ENCODE measurements at regions not wholly inside any gene's neighbourhood (a gene's known extent, or its start where the extent isn't known, plus 50 kb on each side); places are given as distances from the start of the nearest gene placed in this dataset.

DNA sequence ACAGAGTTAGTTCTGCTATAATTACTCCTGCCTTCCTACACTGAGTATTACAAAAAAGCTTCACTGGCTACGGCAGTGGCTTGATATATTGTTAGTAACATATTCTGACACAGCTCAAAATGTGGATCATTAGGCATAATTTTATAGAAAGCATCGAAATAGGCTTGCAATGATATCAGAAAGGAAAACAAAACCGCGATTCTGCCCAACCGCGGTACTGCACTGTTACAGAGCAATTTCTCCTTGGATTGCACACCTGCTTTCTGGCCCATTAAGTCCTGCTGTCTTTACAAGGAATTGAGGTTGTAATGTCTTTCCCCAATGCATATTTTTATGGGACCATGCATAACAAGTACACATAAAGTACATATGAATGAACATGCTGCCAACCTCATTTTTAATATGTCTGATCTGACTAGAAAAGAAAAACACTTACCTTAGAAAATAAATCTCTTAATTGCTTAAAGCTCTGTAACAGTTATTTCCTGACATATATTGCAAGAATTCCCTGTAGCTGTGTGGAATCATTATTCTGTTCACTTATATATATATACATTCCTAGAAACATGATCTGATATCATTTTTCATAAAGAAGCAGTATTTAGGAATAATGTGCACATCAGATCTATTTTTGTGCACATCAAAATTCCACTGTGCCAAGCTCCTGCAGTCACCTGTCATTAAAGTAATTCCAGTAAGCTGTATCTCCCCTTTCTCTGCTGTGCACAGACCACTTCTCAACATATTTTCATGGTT, 763.9 kb downstream of the HACE1 start:
- H3K27me3 Mint-ChIP-seq (ENCODE audit: low read depth, poor library complexity) = no peaks in the 10 kb centered on the region
- peaks cover 6% of the 10 kb centered on the region for H3K9me3 Mint-ChIP-seq
- H3K36me3 Mint-ChIP-seq (ENCODE audit: low read depth) = no peaks in the 10 kb centered on the region
- H3K27ac Mint-ChIP-seq = no peak overlapping the region
- H3K4me1 Mint-ChIP-seq = no peaks in the 10 kb centered on the region
- TF ChIP-seq, protein P1, sequence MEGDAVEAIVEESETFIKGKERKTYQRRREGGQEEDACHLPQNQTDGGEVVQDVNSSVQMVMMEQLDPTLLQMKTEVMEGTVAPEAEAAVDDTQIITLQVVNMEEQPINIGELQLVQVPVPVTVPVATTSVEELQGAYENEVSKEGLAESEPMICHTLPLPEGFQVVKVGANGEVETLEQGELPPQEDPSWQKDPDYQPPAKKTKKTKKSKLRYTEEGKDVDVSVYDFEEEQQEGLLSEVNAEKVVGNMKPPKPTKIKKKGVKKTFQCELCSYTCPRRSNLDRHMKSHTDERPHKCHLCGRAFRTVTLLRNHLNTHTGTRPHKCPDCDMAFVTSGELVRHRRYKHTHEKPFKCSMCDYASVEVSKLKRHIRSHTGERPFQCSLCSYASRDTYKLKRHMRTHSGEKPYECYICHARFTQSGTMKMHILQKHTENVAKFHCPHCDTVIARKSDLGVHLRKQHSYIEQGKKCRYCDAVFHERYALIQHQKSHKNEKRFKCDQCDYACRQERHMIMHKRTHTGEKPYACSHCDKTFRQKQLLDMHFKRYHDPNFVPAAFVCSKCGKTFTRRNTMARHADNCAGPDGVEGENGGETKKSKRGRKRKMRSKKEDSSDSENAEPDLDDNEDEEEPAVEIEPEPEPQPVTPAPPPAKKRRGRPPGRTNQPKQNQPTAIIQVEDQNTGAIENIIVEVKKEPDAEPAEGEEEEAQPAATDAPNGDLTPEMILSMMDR (IDR thresholded peaks at IDR 0.05) = no peak
- no peak overlapping the region for H3K4me3 Mint-ChIP-seq
- DNase-seq = no peak

DNA sequence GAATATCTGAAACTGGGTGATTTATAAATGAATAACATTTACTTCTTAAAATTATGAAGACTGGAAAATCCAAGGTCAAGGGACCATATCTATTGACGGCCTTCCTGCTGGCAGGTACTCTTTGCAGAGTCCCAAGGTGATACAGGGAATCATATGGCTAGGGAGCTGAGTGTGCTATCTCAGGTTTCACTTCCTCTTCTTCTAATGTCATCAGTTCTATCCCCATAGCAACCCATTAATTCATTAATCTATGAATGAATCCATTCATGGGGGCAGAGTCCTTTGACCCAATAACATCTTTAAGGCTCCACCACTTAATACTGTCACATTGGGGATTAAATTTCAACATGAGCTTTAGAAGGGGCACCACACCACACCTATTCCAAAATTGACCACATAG, 772.0 kb downstream of the HACE1 start:
- TF ChIP-seq, protein P1 (IDR thresholded peaks at IDR 0.05) = no peak
- no peaks in the 10 kb centered on the region for H3K4me1 Mint-ChIP-seq
- H3K36me3 Mint-ChIP-seq (ENCODE audit: low read depth) = no peaks in the 10 kb centered on the region
- H3K27me3 Mint-ChIP-seq (ENCODE audit: low read depth, poor library complexity) = peaks cover 4% of the 10 kb centered on the region
- peaks cover 3% of the 10 kb centered on the region for H3K9me3 Mint-ChIP-seq
- DNase-seq = no peak
- no peak overlapping the region for H3K27ac Mint-ChIP-seq
- H3K4me3 Mint-ChIP-seq = no peak overlapping the region

DNA sequence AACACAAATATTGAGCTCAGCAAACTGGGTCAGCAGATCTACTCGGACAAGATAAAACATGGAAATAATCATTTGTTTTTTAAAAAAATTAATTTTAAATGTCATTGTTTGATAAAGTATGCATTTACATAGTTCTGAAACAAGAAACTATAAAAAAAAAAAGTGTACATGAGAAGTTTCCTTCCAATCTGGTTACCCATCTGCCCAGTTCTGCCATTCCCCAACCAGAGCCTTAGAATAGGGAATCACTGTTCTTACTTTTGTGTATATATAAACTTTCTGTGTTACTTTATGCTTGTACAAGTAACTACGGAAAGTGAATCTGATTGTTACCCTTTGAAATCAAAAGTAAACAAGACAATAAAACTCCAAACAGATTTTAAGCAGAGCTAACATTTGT, 791.4 kb downstream of the HACE1 start:
- H3K36me3 Mint-ChIP-seq (ENCODE audit: low read depth) = no peaks in the 10 kb centered on the region
- DNase-seq = no peak
- no peaks in the 10 kb centered on the region for H3K9me3 Mint-ChIP-seq
- H3K4me1 Mint-ChIP-seq = no peaks in the 10 kb centered on the region
- H3K27ac Mint-ChIP-seq = no peak overlapping the region
- H3K4me3 Mint-ChIP-seq = no peak overlapping the region
- TF ChIP-seq, protein P1 (IDR thresholded peaks at IDR 0.05) = no peak
- no peaks in the 10 kb centered on the region for H3K27me3 Mint-ChIP-seq (ENCODE audit: low read depth, poor library complexity)

DNA sequence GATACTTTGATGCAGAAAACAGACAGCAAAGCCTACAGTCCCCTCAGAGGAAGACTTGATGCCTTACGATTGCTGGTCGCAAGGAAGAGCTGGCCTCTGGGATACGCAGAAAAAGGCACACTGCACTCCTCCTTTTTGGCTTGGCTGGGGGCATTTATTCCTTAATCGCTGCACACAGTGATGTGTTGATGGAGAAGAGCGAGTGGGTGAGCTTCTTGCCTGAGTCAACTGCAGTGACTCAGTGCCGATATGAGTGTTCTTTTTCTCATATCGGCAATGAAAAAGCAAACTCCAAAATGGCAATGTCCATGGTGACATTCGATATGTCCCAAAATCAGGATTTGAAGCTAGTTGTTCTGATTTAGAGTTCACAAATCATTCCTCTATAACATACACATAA, 794.8 kb downstream of the HACE1 start:
- Mint-ChIP-seq H3K9me3 (no peaks in the 10 kb centered on the region), H3K27me3 (ENCODE audit: low read depth, poor library complexity) (no peaks in the 10 kb centered on the region)

DNA sequence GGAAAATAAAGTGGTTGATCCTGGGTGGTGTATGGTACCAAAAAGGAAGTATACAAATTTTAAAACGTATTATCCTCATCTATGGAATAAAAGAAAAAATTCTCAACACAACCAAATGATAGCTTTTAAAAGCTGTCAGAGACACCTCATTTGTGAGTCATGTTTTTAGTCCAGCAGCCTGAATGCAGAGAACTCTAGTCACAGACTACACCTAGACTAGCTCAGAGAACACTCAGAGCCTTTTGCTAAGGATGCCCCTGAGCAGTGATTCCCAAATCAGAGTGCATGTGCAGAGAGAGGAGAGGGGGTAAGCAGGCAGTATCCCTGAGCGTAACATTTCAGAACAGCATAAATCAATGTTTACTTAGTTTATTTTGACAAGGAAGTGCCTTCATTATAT, 809.3 kb downstream of the HACE1 start:
- no peak overlapping the region for H3K27ac Mint-ChIP-seq
- no peaks in the 10 kb centered on the region for H3K36me3 Mint-ChIP-seq (ENCODE audit: low read depth)
- peaks cover 4% of the 10 kb centered on the region for H3K27me3 Mint-ChIP-seq (ENCODE audit: low read depth, poor library complexity)
- no peaks in the 10 kb centered on the region for H3K4me1 Mint-ChIP-seq
- DNase-seq = no peak
- no peak overlapping the region for H3K4me3 Mint-ChIP-seq
- TF ChIP-seq, protein P1 (IDR thresholded peaks at IDR 0.05) = no peak
- peaks cover 3% of the 10 kb centered on the region for H3K9me3 Mint-ChIP-seq

More for the DNA sequence above, 794.8 kb downstream of the HACE1 start:
- no peak overlapping the region for H3K27ac Mint-ChIP-seq
- H3K4me3 Mint-ChIP-seq = no peak overlapping the region
- TF ChIP-seq, protein P1 (IDR thresholded peaks at IDR 0.05) = no peak
- H3K36me3 Mint-ChIP-seq (ENCODE audit: low read depth) = no peaks in the 10 kb centered on the region
- DNase-seq = no peak
- no peaks in the 10 kb centered on the region for H3K4me1 Mint-ChIP-seq

DNA sequence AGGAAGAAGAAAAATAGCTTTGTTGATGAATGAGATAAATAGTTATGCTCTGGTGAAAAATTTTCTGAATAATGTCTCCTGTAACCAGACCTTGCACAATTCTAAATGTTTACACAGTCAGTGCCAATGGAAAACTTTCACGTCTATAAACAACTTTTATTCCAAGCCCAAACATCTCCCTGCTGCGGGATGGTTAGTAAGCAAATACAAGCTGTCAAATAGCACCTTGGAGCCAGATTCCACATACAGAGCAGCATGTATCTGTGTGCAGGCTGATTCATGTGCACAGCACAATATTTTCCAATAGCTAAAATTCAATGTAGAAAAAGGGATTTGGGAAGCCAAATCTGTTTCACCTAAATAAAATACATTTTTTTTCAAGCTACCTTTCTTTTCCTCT, 813.3 kb downstream of the HACE1 start:
- no peaks in the 10 kb centered on the region for H3K36me3 Mint-ChIP-seq (ENCODE audit: low read depth)
- no peaks in the 10 kb centered on the region for H3K9me3 Mint-ChIP-seq
- no peaks in the 10 kb centered on the region for H3K27me3 Mint-ChIP-seq (ENCODE audit: low read depth, poor library complexity)
- no peaks in the 10 kb centered on the region for H3K4me1 Mint-ChIP-seq
- TF ChIP-seq, protein P1 (IDR thresholded peaks at IDR 0.05) = no peak
- H3K4me3 Mint-ChIP-seq = no peak overlapping the region
- no peak overlapping the region for H3K27ac Mint-ChIP-seq
- no peak for DNase-seq

Measured in nephron progenitor cell (in vitro differentiated cells).